ENCODE measurements at regions not wholly inside any gene's neighbourhood (a gene's known extent, or its start where the extent isn't known, plus 50 kb on each side); places are given as distances from the start of the nearest gene placed in this dataset.

DNA sequence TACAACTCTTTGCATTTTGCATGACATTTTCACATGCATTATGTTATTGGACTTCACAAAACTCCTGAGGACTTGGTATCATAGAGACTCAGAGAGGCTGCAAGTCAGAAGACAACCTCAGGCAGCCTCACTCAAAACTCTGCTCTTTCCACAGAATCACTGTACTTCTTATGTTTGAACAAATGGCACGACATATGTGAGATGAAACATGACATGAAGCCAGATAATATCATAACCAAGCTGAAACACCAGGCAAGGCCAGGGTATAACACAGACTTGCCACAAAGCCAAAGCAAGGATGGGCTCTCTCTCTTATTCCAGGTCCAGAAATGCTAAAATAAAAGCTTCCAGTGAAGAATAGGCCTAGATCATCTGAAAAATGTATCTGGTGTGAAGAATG is 425.8 kb upstream of the CDH5 start:
- no peak for DNase-seq

DNA sequence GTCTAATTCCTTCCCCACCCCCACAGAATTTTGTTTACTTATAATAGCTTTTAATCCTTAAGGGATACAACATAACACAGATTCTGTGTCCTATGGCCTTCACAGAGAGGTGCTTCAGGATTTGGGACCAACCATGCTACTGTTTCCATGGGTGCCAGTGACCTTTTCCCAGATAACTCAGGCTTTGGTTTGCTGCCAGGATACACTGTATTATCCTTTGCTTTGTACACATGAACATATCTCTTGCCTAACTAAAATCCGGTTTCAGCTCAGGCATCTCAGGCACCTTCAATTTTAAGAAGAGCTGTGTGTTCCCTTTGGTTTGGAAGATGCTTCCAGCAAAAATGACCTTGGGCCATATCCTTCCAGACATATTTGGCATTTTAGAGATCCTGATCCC is 428.4 kb upstream of the CDH5 start:
- no peak for DNase-seq

DNA sequence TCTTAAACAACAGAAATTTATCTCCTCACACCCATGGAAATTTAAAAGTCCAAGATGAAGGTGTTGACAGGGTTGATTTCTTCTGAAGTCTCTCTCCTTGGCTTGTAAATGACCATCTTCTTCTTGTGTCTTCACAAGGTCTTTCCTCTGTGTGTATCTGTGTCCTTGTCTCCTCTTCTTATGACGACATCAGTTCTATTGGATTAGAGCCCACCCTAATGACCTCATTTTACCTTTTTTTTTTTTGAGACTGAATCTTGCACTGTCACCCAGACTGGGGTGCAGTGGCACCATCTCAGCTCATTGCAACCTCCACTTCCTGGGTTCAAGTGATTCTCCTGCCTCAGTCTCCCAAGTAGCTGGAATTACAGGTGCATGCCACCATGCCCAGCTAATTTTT is 429.0 kb upstream of the CDH5 start:
- no peak for DNase-seq

DNA sequence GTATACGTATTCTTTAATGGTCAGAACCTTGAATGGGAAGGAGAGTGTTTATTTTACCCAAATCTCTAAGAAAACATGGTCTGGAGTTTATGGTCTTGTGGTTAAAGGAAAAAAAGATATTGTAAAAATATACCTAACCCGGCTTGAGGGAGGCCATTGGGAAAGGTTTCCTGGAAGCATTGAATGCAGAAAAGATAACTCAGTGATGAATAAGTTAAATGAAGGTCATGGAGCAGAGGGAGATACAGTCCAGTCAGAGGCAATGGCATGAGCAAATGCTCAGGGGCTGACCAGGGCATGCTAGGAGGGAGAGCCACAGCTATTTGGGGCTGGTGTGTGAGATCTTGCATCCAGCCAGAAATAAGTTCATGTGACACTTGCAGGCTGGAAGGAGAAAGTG is 430.4 kb upstream of the CDH5 start:
- no peak for DNase-seq

DNA sequence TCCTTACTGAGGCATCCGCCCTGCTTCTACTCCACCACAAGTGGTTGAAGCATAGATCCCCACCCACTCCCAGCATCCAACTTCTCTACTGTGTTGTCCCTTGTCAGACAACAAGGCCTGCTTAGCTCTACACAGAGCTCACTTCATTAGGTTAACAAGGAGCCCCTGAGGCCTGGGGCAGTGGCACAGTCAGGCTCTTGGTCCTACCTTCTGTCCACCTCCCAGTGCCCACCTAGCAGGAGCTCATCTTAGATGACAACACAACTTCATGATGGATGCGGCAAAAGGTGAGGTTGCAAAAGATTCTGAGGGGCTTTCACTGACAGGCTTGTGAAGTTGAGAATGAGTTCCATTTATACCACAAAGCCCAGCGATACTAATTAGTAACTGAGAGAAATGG is 432.0 kb upstream of the CDH5 start:
- DNase-seq, result no peak

DNA sequence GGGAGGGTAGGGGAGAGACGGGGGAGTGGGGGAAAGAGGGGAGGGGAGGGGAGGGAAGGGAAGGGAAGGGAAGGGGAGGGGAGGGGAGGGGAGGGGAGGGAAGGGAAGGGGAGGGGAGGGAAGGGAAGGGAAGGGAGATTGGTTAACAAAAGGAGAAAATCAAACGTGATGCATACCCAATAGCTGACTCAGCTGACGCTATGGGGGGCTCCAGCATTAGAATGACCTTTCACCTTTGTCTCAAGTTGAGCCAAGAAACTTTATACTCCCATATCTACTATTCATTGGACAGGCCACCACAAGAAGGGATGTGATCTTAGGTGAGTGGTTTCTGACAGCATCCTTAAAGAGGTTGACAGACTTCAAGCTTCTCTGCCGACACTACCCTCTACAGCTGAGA is 432.8 kb upstream of the CDH5 start:
- no peak for DNase-seq

DNA sequence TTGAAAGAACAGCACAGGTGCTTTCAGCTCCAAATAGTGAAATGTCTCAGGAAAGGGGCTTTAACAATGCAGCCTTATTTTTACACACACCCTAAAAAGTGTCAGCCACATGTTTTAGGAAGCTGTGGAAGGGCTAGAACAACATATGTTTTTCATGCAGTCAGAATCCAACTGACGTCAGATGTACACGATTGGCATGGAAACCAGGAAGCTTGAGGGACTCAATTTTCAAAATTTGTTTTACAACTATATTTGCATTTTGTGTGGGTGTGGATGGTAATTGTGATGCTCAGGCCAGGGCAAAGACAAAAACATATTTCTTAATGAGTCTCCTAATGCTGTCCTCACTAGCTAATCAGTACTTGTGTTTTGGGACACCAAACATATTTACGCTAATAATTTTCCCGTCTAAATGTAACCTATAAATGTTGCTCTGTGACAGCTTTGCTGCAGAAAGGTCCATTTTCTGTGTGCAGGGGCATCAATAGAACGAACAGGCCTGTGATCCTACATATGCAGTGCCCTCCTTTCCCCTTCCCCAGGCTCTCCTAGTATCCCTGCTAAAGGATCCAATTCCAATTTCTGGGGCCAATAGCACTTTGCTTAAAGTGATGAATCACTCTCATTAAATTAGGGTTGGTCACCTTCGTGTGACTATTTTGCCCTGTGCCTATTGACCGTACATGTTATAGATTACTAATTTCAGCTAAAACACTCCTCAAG is 434.0 kb upstream of the CDH5 start:
- DNase-seq, result no peak

DNA sequence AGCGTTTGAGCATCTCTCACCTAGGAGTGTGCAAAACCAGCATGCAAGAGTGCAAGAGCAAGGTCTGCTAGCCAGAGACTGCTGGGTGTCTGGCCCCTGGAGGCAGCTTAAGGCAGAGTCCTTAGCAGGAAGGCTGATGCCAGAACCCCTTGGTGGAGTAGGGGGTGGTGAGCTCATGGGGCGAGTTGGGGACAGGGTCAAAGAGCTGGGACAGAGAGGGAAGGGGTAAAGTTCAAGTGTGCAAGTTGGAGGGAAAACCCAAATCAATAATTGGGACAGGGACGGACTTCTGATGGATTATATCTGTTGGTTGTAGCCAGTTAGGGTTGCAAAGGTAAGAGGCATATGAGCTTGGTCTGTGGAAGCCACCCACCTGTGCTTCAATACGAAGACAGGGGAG is 443.6 kb upstream of the CDH5 start:
- DNase-seq, result no peak

DNA sequence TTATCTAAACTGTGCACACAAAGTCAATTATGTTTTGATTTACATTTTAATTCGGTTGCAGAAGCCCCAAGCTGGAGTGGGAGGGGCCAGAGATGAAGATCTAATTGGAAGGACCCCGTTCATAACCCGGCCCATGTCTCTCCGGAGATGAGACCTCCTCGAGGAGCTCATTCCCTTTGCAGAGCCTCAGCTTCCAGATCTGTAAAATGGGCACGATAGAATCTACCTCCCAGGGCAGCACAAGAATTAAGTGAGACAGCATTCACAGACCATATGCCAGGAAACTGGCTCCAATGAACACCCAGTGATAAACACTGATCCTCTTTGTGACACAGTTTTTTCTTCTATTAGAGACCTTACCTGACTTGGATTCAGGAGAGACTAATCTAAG is 446.5 kb upstream of the CDH5 start:
- DNase-seq, result no peak

DNA sequence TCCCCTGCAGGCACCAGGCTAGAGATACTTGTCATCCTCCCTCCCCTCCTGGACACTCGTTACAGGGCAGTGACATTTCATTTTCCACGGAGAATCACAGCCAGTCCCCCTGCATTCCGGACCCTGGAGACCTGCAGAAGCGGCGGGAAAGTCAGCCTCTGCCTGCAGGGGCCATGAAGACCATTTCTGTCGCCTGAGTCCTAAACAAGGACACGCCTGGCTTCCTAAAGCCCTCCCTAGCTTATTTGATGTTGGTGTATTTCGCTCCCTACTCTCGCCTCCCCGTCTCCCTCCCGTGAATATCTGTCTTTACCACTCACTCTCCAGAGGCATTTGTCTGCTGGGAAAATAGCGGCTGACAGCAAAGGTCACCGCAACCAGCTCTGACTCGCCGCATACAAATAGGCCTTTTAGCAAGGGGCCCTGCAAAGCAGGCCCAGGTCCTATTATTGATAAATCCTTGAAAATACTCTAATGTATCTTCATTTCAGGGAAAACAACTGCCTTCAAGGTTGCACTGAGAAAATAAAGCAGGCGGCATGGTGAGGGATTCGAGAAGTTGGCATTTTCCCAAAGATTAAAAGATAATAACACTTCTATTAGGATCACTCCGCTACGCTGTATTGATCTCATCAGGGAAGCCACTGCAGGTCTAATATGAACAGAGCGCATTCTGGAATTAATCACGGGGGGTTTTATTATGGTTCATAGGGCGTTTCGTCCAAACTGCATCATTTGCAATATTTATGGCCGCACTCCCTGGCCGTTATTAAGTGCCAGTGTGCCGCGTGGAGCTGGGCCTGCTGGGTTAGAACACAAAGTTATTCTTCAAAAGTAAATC is 447.1 kb upstream of the CDH5 start:
- DNase-seq, result no peak

DNA sequence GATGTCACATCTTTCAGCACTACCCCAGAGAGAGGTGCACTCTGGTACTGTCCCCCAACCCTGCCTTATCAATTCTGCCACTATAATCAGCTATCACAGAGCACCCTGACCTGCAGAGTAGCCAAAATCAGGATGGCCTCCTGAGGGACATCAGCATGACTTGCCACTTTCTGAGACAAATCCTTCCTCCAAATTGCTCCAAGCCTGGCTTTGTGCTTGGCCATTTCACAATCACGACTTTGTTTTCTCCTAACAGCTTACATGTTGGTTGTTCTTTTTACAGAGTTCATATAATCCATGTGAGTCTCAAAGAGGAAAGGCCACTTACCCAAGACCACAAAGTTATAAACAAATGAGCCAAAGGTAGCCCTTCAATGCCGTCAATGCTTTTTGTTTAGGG is 449.0 kb upstream of the CDH5 start:
- DNase-seq, result no peak

DNA sequence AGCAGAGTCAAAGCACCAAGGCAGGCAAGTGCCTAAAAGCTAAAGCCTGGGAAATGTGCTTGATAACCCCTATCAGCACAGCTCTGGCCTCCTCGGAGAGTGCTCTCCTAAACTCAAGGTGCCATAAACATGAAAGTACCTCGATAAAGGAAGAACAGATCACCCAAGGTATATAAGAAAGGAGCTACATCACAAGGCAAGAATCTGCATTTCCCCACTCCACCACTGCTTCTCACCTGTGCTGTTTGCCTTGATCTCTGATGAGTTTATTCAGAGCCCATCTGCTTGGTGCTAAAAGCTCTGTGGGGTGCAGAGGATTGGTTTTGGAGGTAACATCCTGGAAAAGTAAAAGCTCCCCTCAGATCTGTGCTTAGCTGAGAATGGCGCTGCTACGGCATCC is 449.5 kb upstream of the CDH5 start:
- DNase-seq, result no peak

DNA sequence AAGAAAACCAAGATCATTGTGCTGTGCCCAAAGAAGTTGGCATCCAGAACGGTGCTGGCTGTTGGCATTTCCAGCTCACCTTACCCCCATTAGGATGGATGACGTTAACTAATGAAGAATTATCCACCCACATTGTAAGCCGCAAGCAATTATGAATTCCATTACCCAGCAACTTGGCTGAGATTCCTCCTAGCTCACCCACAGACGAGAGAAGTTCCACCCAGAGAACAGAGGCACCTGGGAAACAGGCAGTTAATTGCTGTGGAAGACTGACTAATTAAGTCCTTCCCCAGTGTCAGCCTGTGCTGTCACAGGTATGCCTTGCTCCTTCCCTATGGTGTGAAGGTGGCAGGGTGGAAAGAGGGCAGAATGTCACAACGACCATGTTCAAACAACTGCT is 456.2 kb upstream of the CDH5 start:
- DNase-seq, result no peak

DNA sequence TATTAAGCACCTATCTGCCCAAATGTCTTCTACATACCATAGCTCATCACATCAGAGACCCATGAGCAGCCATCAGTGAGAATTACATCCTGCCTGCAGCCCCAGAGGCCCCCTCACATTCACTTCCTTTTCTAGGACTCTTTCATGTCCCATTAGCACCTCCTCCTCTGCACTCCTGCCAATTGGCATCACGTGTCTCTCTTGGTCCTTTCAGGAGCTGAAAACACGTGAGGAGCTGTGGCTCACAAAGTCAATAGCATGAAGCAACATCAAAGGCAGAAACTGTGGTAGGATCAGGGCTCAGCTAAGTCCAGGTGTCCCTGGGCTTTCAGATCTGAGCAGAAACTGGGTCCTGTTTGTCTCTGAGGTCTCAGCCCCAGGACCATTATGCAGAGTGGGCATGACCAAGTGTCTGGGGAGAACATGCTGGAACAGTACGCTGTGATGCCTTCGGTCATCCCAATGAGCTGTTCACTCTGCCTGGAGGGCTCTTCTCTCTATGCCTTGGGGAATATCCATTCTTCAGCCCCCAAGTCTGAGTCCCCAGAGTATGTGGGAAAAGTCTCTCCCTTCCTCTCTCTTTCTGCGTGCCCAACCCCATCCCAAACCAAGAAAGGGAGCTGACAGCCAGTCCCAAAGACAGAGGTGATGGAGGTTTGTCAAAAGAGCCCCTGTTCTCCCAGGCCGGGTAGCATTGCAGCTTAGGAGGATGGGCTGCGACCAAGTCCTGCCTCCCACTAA is 457.0 kb upstream of the CDH5 start:
- DNase-seq, result no peak

DNA sequence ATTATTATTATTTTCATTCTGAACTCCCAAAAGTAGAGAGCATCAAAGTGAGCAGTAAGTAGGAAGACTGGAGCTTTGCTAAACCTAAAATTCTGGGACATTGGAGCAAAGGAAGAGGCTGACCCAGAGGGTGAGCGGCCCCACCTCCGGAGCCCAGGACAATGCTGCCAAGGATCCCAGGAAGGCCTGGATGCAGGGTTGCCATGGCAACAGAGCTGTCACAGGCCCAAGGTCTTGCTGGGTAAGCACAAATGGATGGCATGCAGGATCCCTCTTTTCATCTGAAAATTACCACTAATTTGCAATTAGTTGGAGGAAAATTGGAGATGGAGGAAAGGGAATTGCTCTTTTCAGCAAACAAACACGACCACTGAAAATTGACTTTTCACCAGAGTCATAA is 457.9 kb upstream of the CDH5 start:
- DNase-seq, result peak in 1 of 3 experiments; percentile 6

DNA sequence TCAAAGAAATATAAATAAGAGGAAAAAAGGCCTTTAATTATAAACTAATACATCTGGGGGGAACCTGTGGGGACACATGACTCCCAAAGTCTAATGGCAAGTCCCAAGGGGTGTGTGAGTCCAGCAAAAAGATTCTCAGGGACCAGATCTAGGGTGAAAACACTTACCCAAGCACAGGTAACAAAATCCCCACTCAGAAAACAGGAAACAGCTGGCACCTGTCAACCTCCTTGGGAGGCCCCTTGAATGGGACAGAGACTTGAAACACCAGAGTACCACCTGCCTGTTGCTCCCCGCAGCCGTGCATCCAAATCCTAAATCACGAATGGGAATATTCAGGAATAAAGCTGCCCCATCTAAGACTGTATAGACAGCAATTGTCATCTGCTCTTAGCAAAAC is 461.2 kb upstream of the CDH5 start:
- no peak for DNase-seq

DNA sequence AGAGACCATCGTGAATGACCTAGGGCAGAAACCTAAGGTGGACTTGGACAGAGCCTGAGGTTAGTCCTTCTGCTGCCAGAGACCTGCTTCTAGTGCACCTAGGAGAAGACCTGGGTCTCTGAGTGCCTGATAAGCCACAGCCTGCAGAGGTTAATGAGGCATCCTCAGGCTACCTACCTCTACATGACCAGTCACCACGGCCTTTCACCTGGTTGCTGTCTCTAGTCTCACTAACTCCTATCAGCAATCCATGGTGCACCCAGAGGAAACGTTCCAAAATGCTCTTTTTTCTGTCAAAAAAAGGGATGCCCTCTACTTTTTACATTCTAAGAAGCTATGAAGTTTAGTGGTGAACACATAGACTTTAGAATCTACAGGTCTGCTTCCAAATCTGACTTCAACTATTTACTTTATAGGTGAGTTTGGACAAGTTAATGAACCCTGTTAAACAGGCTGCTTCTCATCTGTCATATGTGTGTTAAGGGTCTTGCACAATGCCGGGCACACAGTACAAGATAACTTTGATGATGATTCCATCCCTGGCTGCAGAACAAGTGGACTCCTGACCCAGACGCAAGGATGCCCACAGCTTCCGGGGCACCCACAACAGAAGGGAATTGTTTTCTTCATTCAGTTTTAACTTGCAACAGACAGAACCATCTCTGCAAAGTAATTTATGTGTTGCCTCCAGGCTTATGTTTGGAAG is 469.9 kb upstream of the CDH5 start:
- no peak for DNase-seq

DNA sequence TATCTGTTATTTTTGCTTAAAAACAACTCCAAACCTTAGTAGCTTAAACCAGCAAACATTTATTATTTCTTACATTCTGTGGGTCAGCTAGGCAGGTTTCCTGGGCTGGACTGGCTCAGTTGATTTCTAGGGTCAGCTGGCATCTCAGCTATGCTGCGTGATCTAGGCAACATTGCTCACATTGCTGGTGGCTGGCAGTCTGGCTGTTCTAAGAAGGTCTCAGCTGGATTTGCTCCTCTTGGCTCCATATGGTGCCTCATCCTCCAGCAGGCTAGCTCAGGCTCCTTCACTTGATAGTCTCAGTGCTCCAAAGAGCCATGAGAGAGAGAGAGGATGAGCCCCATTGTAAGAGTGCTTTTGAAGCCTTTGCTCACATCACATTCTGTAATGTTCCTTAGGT is 470.6 kb upstream of the CDH5 start:
- no peak for DNase-seq

DNA sequence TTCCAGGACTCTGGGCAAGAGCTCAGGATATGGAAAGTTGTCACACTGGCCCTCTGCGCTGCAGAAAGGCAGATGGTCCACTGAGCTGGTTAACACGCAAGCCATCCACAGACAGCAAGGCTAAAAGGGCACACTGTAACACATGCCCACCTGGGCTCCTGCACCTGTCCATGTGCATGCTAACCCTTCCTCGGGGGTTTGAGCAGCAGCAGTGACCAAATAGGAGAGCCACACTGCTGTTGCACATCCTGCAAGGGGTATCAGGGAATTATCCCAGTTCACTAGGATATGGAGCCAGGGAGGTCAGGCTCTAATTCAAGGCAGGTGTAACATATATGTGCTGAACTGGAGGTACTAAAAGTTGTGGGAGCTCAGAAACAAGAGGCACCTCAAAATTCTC is 471.0 kb upstream of the CDH5 start:
- DNase-seq, result no peak

DNA sequence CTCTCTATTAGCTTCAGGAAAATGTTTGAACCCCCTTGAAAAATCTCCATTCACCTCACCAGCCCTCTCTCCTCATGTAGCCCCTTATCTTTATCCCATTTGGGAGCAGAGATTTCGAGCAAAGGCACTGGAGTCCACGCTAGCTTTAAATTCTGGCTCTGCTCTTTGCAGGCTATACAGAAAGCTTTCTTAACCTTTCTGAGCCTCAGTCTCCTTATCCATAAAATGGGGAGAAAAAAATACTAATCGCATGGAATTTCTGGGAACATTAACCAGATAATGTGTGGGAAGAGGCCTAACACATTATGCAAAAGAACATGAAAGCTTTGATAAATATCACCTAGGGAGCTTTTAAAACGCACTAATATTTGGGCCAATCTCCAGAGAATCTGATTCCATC is 476.3 kb upstream of the CDH5 start:
- DNase-seq, result no peak

DNA sequence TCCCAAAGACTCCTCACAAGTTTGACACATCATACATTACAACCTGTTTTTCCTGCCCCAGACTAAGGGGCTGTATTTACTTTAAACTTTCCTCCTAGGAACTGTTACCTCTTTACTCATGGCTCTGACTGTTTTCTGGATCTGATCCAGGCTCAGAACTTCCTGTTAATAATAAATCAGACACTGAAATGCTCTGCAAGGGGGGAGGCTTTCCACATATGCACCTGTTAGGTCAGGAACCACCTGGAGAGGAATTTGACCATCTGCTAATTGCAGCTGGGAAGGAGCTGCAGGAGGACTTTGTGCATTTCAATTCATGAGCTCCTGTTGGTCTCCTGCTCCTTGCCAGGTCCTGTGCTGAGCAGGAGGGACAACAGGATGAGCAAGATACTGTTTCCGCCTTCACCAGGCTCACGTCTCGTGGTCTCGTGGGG is 476.9 kb upstream of the CDH5 start:
- peak in 1 of 3 experiments; percentile 3 for DNase-seq

DNA sequence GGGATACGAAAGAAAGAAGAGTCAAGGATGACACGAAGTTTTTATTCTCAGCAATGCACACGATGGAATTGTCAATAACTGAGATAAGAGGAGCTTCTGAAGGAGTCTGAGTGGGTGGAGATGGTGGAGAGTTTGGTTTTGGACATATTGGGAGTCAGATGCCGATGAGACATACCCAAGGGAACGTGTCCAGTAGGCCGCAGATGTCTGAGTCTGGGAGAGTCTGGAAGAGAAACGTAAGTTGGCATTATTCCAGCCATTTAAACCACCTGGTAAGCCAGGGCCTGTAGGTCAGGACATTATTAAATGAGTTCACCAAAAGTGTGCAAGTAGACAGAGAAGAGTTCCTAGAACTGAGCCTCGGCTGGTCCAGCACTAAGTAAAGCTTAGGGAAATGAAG is 478.3 kb upstream of the CDH5 start:
- no peak for DNase-seq

DNA sequence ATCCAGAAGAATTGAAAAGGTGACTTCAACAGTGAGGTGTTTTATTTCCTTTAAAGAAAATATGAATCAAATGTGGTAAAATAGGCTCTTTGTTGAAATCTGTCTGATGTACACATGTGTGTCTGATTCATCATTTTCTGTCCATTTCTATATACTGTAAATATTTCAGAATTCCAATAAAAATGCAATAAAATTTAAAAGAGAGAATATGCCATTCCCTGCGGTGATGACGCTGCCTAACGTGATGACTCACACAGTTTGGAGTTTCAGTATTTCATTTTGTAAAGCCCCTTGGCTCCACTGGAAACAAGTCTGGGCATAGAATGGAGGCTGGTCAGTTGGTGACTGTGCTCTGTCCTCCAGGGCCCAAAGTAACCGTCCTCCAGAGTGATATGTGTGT is 482.5 kb upstream of the CDH5 start:
- no peak for DNase-seq

Data from NCI-H1417 (cell line).